ENCODE measurements at regions not wholly inside any gene's neighbourhood (a gene's known extent, or its start where the extent isn't known, plus 50 kb on each side); places are given as distances from the start of the nearest gene placed in this dataset.

- no peak for TF ChIP-seq POLR2A (IDR thresholded peaks at IDR 0.05)
- TF ChIP-seq, protein P1, sequence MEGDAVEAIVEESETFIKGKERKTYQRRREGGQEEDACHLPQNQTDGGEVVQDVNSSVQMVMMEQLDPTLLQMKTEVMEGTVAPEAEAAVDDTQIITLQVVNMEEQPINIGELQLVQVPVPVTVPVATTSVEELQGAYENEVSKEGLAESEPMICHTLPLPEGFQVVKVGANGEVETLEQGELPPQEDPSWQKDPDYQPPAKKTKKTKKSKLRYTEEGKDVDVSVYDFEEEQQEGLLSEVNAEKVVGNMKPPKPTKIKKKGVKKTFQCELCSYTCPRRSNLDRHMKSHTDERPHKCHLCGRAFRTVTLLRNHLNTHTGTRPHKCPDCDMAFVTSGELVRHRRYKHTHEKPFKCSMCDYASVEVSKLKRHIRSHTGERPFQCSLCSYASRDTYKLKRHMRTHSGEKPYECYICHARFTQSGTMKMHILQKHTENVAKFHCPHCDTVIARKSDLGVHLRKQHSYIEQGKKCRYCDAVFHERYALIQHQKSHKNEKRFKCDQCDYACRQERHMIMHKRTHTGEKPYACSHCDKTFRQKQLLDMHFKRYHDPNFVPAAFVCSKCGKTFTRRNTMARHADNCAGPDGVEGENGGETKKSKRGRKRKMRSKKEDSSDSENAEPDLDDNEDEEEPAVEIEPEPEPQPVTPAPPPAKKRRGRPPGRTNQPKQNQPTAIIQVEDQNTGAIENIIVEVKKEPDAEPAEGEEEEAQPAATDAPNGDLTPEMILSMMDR (IDR thresholded peaks at IDR 0.05), result no peak
These were observed 152.8 kb upstream of the TLE3 start for GRCh38 chr15:70250208-70251201.
